ENCODE measurements at regions not wholly inside any gene's neighbourhood (a gene's known extent, or its start where the extent isn't known, plus 50 kb on each side); places are given as distances from the start of the nearest gene placed in this dataset.

DNA sequence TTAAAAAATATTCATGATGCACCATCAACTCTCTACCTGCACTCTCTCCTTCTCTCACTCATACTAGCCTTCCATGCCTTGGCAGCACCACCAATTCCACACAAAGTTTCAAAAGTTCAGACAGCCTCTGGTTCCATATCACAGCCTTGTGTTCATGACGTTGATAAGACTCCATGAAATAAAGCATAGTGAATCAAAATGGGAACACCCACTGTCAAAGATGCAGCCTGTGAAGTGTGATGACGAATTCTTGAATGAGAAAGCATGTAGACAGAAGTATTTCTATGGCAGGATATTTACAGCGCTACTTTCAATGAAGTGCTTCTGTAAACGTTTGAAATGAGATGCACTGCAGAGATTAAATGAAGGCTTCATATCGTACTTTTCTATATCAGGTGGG, 77.3 kb upstream of the FERMT1 start:
- no peaks in the 10 kb centered on the region for H3K4me1 ChIP-seq
- no peak overlapping the region for H3K27ac ChIP-seq
- no peaks in the 10 kb centered on the region for H3K36me3 ChIP-seq
- H3K9me3 ChIP-seq = peaks cover 0 to 6% (median 0%) of the 10 kb centered on the region in 11 donors
- H3K4me3 ChIP-seq = no peak overlapping the region
- TF ChIP-seq, protein P1, sequence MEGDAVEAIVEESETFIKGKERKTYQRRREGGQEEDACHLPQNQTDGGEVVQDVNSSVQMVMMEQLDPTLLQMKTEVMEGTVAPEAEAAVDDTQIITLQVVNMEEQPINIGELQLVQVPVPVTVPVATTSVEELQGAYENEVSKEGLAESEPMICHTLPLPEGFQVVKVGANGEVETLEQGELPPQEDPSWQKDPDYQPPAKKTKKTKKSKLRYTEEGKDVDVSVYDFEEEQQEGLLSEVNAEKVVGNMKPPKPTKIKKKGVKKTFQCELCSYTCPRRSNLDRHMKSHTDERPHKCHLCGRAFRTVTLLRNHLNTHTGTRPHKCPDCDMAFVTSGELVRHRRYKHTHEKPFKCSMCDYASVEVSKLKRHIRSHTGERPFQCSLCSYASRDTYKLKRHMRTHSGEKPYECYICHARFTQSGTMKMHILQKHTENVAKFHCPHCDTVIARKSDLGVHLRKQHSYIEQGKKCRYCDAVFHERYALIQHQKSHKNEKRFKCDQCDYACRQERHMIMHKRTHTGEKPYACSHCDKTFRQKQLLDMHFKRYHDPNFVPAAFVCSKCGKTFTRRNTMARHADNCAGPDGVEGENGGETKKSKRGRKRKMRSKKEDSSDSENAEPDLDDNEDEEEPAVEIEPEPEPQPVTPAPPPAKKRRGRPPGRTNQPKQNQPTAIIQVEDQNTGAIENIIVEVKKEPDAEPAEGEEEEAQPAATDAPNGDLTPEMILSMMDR (IDR thresholded peaks at IDR 0.05) = no peak
- H3K27me3 ChIP-seq = no peaks in the 10 kb centered on the region
- DNase-seq (no peak), ATAC-seq (no peak)
- 55 to 56% methylated on average over 5 of the region's 5 CpGs for WGBS, 2 donors
- intact Hi-C loops (cut with DNase I) = no loop called here

DNA sequence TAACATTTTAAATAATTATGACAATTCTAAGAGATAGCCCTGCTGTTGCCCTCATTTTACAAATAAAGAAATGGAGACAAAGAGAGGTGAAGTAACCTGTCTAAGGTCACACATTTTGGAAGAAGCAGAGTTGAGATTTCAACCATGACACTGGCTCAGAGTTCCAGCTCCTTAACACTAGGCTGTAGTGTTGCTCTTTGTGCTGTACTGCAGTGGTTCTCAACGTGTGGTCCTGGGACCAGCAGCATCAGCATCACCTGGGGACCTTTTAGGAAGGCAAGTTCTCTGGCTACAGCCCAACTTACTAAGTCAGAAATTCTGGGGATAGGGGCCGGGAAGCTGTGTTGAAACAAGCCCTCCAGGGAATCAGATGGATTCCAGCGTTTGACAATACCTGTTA, 62.4 kb upstream of the FERMT1 start:
- H3K27ac ChIP-seq = no peak overlapping the region
- H3K9me3 ChIP-seq = peaks cover 0 to 6% (median 0%) of the 10 kb centered on the region in 11 donors
- DNase-seq = no peak
- no peak overlapping the region for H3K4me3 ChIP-seq
- ATAC-seq = no peak
- intact Hi-C loops (cut with DNase I) = no loop called here
- no peaks in the 10 kb centered on the region for H3K36me3 ChIP-seq
- WGBS, 2 donors = 27 to 28% methylated on average over 3 of the region's 3 CpGs
- H3K4me1 ChIP-seq = no peaks in the 10 kb centered on the region
- H3K27me3 ChIP-seq = peaks cover 0 to 19% (median 7%) of the 10 kb centered on the region in 7 donors
- TF ChIP-seq, protein P1 (IDR thresholded peaks at IDR 0.05) = no peak

DNA sequence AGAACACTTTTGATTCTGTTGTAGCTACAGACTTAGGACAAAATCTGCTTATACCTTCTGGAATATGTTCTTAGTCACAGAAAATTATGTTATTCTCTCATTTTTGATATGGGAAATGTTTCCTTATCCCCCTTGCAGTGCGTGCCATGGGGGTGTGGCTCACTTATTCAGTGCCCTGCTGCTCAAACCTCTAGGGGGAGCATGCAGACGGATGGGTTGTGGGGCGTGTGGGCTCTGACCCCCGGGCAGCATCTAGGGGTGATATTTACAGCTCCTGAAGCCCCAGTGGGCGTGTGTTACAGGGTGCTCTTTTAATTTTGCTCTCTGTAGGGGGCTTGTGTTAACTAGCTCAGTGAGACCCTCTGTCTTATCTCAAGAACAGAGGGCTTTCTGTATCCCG, 61.3 kb upstream of the FERMT1 start:
- ATAC-seq (no peak), DNase-seq (no peak)
- Histone ChIP-seq H3K27me3 (peaks cover 0 to 19% (median 7%) of the 10 kb centered on the region in 7 donors), H3K36me3 (no peaks in the 10 kb centered on the region), H3K4me3 (no peak overlapping the region), H3K9me3 (peaks cover 0 to 6% (median 0%) of the 10 kb centered on the region in 11 donors), H3K27ac (no peak overlapping the region), H3K4me1 (no peaks in the 10 kb centered on the region)
- 49 to 55% methylated on average over 6 of the region's 6 CpGs for WGBS, 2 donors
- intact Hi-C loops (cut with DNase I) = no loop called here
- TF ChIP-seq, protein P1 (IDR thresholded peaks at IDR 0.05) = no peak

DNA sequence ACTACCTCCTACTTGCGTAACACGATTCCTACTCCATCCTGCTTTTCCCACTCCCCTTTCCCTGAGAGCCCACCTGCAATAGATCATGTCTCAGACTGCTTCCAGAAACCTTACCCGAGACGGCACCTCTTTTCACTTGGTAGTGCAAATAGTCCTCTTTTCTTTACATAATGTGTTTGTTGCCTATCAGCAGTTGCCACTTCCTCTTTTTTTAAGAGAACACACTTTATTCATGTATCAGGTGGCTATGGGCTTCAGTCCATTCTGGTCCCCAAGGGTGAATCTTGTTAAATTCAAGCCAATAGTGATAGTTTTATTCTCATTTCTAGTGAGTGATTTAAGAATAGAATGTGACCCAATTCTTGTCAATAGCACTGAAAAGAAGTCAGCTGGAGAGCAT, 57.7 kb upstream of the FERMT1 start:
- no peak overlapping the region for H3K27ac ChIP-seq
- ATAC-seq (no peak), DNase-seq (no peak)
- H3K9me3 ChIP-seq = peaks cover 0 to 6% (median 0%) of the 10 kb centered on the region in 11 donors
- intact Hi-C loops (cut with DNase I) = no loop called here
- no peaks in the 10 kb centered on the region for H3K4me1 ChIP-seq
- 84 to 88% methylated on average over 4 of the region's 4 CpGs for WGBS, 2 donors
- no peaks in the 10 kb centered on the region for H3K36me3 ChIP-seq
- TF ChIP-seq, protein P1 (IDR thresholded peaks at IDR 0.05) = no peak
- no peak overlapping the region for H3K4me3 ChIP-seq
- peaks cover 0 to 11% (median 4%) of the 10 kb centered on the region in 7 donors for H3K27me3 ChIP-seq

All from heart right ventricle (tissue), 16 donors.